ENCODE measurements at regions not wholly inside any gene's neighbourhood (a gene's known extent, or its start where the extent isn't known, plus 50 kb on each side); places are given as distances from the start of the nearest gene placed in this dataset.

DNA sequence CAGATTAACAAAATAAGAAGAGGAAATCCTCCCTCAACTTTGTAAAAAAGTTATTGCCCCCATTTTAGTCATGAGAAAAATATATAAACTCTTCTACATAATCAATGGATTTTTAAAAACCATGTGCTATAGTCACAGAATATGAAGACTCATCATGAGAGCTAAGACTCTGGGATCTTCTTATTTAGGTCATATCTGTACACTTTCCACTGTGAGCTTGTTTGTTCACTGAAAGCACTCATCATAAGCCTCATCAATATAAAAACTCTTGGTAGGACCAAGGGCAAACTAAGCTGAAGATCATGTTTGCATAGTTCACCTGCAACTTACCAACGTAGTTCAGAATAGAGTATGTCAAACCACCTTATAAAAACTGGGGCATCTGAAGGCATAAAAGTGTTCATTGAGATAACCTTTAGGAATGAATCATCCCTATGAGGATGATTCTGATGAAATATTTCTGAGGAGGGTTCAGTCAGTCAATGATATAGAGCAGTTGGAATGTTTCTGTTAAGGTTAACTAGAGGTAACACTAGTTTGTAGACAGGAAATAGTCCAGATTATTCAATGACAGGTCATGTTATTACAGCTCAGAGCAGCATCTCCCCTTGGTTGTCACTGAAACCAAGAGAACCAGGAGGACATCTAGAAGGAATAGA, 289.9 kb upstream of the SMC2 start:
- DNase-seq: no peak

GRCh38 chr9:103809745-103810144, 284.4 kb upstream of the SMC2 start:
- DNase-seq: no peak

- no peak for DNase-seq
Observed at GRCh38 chr9:103811462-103811861, 282.6 kb upstream of the SMC2 start.

DNA sequence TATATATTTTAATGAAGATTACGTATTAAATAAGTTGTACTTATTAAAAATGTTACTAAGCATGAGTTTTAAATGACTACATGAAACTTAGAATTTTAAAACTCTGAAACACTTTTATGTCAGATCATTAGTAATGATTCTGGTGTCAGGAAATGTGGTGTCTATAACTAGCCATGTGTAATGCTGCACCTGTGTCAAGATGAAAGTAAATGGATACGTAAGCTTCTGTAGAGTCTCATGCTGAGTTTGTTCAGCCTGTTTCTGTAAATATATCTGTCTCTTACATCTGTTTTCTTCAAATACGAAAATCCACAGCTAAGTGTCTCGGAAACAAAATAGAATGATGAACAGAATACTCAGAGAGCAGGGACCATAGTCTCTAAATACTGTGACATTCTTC, 278.0 kb upstream of the SMC2 start:
- DNase-seq: no peak

GRCh38 chr9:103819936-103820335, 274.2 kb upstream of the SMC2 start:
- DNase-seq: no peak

DNA sequence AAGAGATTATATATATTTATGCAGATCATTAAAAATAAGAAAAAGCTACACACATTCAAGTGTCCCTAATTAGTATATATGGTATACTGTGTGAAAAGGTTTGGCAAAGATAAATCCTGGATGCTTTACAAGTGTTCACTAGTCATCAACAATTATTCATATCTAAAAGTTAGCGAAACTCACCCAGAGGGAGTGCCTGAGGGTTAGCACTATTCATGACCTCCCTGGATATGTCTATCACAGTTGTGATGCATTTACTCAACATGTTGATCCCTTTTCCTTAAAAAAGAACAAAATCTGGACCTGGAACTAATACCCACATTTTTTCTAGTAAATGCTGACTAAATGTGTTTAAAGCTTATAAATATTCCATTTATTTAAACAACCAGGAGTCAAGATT, 273.0 kb upstream of the SMC2 start:
- no peak for DNase-seq

- DNase-seq: no peak
Observed at GRCh38 chr9:103837940-103838339, 256.2 kb upstream of the SMC2 start.

- DNase-seq: no peak
Observed at GRCh38 chr9:103839197-103839596, 254.9 kb upstream of the SMC2 start.

DNA sequence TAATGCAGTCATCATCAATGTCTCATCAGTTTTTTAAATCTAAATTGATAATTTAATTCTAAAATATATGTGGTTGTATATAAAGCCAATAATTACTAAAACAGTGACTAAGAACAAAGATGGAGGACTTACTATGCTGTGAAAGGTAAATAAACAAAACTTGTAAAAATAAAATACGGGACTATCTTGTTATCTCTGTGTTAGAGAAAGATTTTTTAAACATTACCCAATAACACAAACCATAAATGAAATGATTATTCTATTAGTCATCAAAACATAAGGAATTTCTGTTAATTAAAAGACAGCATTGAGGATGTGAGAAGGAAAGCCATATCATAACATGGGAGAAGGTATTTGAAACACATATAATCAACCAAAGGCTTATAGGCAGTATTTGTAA, 226.2 kb upstream of the SMC2 start:
- no peak for DNase-seq

DNA sequence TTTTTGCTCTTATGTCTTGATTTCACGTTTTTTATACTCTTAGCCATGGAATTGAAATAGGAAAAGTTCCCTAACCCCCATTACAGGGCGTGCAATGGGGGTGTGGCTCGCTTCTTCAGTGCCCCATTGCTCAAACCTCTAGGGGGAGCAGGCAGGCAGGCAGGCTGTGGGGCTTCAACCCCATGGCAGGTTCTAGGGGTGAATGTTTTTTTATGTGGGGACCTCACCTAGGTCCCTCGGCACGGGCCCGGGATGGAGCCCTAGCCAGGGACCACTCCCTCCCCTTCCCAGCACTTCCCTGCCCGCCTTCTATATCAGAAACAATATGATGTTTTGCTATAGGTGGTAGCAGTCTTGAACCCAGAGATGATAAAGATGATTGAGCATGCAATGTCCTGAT, 221.3 kb upstream of the SMC2 start:
- DNase-seq: no peak

DNA sequence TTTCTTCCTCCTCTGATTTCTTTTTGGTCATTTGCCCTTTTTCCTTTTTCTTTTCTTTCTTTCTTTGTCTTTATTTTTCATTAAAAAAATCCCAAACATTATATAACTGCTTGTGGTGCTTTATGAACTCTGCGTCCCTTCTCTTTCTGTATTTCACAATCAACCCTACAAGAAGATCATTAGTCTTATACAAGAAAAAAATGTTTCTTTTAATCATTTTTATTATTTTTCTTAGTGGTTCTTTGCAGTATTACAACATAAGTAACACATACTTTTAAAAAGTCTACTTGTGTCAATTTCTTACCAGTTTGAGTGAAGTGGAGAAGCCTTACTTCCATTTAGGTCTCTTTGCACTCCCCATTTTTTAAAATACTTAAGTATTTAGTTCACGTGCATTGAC, 212.7 kb upstream of the SMC2 start:
- DNase-seq: no peak

DNA sequence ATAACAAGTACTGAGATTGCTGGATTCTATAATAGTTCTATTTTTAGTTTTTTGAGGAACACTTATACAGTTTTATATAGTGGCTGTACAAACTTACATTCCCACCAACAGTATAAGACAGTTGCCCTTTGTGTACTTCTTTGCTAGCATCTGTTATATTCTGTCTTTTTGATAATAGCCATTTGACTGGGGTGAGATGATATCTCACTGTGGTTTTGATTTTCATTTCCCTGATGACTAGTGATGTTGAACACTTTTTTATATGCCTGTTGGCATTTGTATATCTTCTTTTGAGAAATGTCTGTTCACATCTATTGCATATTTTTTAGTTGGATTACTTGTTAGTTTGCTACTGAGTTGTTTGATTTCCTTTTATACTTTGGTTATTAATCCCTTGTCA, 204.1 kb upstream of the SMC2 start:
- no peak for DNase-seq

- DNase-seq: no peak
Observed at GRCh38 chr9:103894184-103894583, 199.9 kb upstream of the SMC2 start.

DNA sequence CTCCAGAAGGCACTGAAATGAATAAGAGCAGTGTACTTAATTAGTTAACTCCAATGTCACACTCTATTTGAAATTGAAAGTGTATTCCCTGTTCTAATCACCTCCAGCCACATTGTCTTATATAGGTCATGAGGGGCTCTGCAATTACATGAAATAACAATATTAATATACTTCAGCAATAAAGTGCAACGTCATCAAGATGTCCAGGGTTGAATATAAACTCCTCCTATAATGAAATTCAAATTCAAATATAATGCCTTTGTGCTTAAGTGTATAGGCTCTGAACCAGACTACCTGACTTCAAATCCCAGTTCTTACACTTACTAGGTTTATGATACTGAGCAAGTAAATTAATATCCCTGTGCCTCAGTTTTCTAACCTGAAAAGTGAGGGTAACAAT, 195.6 kb upstream of the SMC2 start:
- no peak for DNase-seq

- DNase-seq: no peak
Observed at GRCh38 chr9:103899866-103900265, 194.2 kb upstream of the SMC2 start.

DNA sequence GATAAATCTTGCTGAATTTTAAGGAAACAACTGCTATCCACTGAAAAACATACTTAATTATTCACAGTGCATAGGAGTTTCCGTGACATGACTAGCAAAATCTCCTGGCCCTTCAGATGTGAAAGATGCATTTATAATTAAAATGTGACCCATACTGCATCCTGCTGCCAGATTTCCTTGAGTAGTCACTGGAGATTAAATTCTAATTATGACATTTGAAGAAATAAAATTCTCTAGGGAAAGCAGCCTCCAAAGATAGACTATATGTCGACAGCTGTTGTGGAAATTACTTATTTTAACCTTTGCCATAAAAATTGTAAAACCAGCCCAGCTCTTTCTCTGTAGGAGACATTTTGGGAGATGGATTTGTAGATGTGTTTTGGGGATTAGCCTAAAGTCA, 193.6 kb upstream of the SMC2 start:
- DNase-seq: no peak

- DNase-seq: no peak
Observed at GRCh38 chr9:103902263-103902662, 191.8 kb upstream of the SMC2 start.

GRCh38 chr9:103904242-103904641, 189.9 kb upstream of the SMC2 start:
- DNase-seq: no peak

GRCh38 chr9:103913899-103914298, 180.2 kb upstream of the SMC2 start:
- DNase-seq: no peak

DNA sequence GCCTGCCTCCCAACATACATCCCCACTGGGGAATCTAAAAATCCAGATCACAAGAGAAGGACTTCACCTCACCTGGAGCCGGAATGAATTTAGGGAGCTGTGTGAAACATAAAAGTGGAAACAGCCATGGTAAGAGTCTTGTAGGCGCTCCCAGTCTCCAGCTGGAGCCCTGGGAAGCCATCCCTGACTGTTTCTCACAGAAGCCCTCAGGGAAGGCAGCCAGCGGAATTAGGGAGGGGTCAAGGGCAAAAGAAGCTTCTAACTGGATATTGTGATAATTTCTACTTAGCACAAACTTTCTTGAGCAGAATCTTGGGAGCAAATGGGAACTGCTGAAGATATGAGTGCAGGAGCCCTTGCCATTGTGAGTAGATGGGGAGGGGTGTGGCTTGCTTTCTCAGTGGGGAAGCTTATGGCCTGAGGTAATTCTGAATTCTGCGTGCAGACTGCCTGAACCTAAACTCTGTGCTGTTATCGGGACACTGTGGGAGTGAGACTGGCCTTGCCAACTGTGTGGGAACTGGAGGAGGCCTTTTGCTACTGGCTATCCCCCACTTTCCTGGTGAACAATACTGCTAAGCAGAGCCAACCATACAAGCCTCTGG, 174.4 kb upstream of the SMC2 start:
- DNase-seq: no peak

DNA sequence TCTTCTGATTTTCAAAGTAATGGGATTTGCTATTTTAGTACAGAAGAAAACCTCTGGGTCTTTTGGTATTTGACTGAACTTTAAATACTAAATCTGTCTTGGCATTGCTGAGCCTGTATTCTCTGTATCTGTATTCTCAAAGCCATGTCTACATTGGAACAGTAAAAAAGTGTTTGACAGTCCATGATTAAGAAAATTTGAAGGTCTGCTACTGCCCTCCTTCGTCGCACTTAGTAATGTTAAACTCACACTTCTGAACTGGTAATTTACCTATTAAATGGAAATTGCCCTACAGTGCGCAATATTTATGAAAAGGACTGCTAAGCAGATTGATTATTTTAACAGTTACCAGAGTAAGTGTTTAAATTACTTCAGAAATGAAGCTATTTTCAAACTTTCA, 165.7 kb upstream of the SMC2 start:
- no peak for DNase-seq

- DNase-seq: no peak
Observed at GRCh38 chr9:103941104-103941503, 153.0 kb upstream of the SMC2 start.

DNA sequence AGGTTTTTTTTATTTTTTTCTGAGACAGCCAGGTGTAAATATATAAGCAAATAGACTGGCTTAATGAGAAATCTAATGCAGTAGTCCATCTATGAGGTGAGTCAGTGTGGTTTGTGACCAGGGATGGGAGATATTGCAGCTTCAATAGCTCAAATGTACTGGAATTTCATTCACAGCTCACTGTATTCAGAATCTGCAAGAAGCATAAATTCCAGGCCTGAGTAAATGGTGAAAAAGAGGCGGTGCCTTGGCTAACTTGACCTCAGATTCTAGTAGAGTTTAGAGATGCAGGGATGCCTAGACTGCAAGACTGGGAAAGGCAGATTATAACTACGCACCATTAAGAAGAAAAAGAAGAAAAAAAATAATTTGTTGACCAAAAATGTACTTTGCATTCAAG, 151.9 kb upstream of the SMC2 start:
- no peak for DNase-seq

DNA sequence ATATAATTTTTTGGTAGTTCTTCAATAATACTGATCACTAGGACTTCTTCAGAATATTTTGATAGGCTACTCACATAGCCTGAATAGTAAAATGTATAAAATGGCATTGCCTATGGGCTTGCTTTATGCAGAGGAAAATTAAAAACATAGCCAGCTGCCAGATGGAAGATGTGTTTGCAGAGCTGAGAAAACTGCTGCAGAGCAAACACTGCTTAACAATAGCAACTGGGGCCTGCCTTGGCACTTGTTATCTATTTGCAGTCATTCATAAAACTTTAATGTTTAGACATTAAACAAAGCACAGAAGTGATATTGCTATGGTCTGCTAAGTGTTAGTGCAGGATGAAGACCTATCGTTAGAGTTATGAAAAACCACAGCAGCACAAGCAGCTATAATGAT, 151.5 kb upstream of the SMC2 start:
- no peak for DNase-seq

- DNase-seq: no peak
Observed at GRCh38 chr9:103949096-103949495, 145.0 kb upstream of the SMC2 start.
